Transverse colon (tissue), 4 donors: ENCODE measurements at regions not wholly inside any gene's neighbourhood (a gene's known extent, or its start where the extent isn't known, plus 50 kb on each side); places are given as distances from the start of the nearest gene placed in this dataset.

Source experiments
- DNase-seq: peaks from one replicate; pipeline ENCODE4 v3.0.0-alpha.2; 2019
- H3K27ac ChIP-seq, 4 donors: fragments of 200-600 bp; sonication (generic); 2 replicates each; pipeline ENCODE4 v1.5.1; 2016 to 2018; ENCODE audit warnings: inconsistent platforms in 4 of 4
- H3K27me3 ChIP-seq: fragments of 200-600 bp; sonication (generic); 2 replicates; pipeline ENCODE4 v1.5.1; 2017; ENCODE audit warnings: inconsistent platforms
- H3K36me3 ChIP-seq, 4 donors: fragments of 200-600 bp; sonication (generic); 2 replicates each; pipeline ENCODE4 v1.5.1; 2017 to 2019; ENCODE audit warnings: inconsistent platforms in 4 of 4
- H3K4me1 ChIP-seq, 4 donors: fragments of 200-600 bp; sonication (generic); 2 replicates each; pipeline ENCODE4 v1.5.1; 2017 to 2020; ENCODE audit warnings: inconsistent platforms in 4 of 4
- H3K4me3 ChIP-seq, 4 donors: fragments of 200-600 bp; sonication (generic); 1 replicate in 1 of 4; 2 replicates in 3 of 4; pipeline versions ENCODE4 v1.5.1 to v1.6.1; 2017 to 2019; ENCODE audit warnings: inconsistent platforms in 4 of 4
- H3K9me3 ChIP-seq, 2 donors: fragments of 200-600 bp; sonication (generic); 2 replicates each; pipeline ENCODE4 v1.5.1; 2017 to 2019; ENCODE audit warnings: inconsistent platforms in 2 of 2
- CTCF ChIP-seq, 5 experiments: fragments of 200-600 bp in 3 of 5; fragments of 450-650 bp in 2 of 5; sonication (generic) in 3 of 5; IDR thresholded peaks; 1 replicate in 2 of 5; 2 replicates in 3 of 5; pipeline ENCODE4 v1.5.1; 2016 to 2017; ENCODE audit warnings: antibody characterized with exemption in 5 of 5, inconsistent platforms in 3 of 5, mild to moderate bottlenecking in 2 of 5, moderate library complexity in 1 of 5
- EP300 ChIP-seq: sonication (generic); formaldehyde crosslinking; IDR thresholded peaks from one replicate; pipeline ENCODE4 v1.6.1; 2017; ENCODE audit warnings: antibody characterized with exemption, low read depth
- POLR2A ChIP-seq: fragments of 450-650 bp; IDR thresholded peaks from one replicate; pipeline ENCODE4 v1.6.1; 2016; ENCODE audit warnings: antibody characterized with exemption, mild to moderate bottlenecking, moderate library complexity
- POLR2AphosphoS5 ChIP-seq, 3 donors: sonication (generic); formaldehyde crosslinking; IDR thresholded peaks; one replicate each; pipeline ENCODE4 v1.6.1; 2016; ENCODE audit warnings: antibody characterized with exemption in 3 of 3
- WGBS, 2 donors: methylation state at CpG; one replicate each; pipeline ENCODE4 v1.1.5; 2018; ENCODE audit warnings: low coverage in 1 of 2; 5-methylcytosine and 5-hydroxymethylcytosine counted together
- in situ Hi-C, 4 donors: fragments of 200-750 bp; cut with MboI; loops; one replicate each; pipeline versions ENCODE4 v1.15.0 to v1.15.1; 2017; ENCODE audit warnings: low sequenced_read_pairs in 3 of 4, low pct_ligation_motif_present in 1 of 4, low pct_unique_long_range_greater_than_20kb in 1 of 4
- intact Hi-C: fragments of 100-400 bp; cut with DNase I; formaldehyde crosslinking; loops from one replicate; pipeline ENCODE4 v1.15.1; 2023; ENCODE audit warnings: low total_unique reads

DNA sequence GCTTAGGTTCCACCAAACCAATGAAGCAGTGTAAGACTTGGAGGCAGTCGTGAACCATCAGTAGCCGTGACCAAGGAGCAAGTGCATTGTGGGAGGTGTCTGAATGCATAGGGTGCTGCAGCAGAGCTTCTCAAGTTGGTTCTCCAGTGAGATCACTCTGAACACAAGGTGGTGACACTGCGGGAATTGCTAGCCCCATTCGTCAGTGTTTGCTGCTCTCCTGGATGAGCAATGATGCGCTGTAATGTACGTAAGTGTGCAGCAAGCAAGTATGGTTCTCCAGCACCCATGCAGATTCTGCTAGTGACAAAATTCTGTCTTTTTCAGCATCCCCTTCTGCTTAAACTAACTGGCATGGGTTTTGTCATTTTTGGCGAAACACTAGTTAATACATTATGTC, 97.6 kb upstream of the HTR2A start:
- Histone ChIP-seq H3K4me3 (no peak overlapping the region), H3K9me3 (no peaks in the 10 kb centered on the region), H3K4me1 (no peaks in the 10 kb centered on the region), H3K36me3 (no peaks in the 10 kb centered on the region), H3K27me3 (no peaks in the 10 kb centered on the region), H3K27ac (no peak overlapping the region)
- intact Hi-C loops = no loop called here
- DNase-seq = no peak
- in situ Hi-C loops = no loop called here
- TF ChIP-seq POLR2A (no peak), POLR2AphosphoS5 (IDR thresholded peaks at IDR 0.05) (no peak), EP300 (no peak), CTCF (IDR thresholded peaks at IDR 0.05) (no peak)
- WGBS, 2 donors = 94 to 97% methylated on average over 4 to 7 of the region's 7 CpGs

DNA sequence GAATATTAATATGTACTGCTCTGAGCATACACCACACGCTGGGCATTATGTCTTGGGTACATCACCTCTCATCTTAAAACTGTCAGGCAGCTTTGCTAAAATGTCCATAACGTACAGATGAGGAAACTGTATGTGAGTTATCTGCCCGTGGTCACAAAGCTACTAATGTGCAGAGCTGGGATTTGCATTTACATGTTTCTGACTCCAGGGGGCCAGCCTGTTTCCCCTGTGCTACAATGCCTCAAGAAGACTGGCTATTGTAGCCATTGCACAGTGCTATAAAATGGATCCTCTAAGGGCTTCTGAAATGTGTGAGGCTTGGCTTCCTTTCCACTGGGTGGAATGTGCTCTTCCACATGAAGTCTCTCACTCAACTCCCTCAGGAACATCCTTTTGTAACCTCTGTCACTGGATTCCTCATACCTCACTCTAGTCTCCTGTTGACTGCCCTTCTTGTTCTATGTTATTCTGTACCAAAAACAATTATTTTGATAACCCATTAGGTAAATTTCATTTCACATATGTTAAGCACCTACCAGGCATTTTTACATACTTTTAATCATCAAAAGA, 95.6 kb upstream of the HTR2A start:
- in situ Hi-C loops = no loop called here
- no peaks in the 10 kb centered on the region for H3K27me3 ChIP-seq
- WGBS, 2 donors = 60 to 80% methylated on average over 1 to 3 of the region's 3 CpGs
- TF ChIP-seq CTCF (IDR thresholded peaks at IDR 0.05) = no peak
- no peak for TF ChIP-seq POLR2AphosphoS5 (IDR thresholded peaks at IDR 0.05)
- no peak for TF ChIP-seq POLR2A
- TF ChIP-seq EP300 = no peak
- DNase-seq = no peak
- H3K4me1 ChIP-seq = no peaks in the 10 kb centered on the region
- no peak overlapping the region for H3K27ac ChIP-seq
- intact Hi-C loops = no loop called here
- H3K9me3 ChIP-seq = no peaks in the 10 kb centered on the region
- H3K36me3 ChIP-seq = no peaks in the 10 kb centered on the region
- no peak overlapping the region for H3K4me3 ChIP-seq

DNA sequence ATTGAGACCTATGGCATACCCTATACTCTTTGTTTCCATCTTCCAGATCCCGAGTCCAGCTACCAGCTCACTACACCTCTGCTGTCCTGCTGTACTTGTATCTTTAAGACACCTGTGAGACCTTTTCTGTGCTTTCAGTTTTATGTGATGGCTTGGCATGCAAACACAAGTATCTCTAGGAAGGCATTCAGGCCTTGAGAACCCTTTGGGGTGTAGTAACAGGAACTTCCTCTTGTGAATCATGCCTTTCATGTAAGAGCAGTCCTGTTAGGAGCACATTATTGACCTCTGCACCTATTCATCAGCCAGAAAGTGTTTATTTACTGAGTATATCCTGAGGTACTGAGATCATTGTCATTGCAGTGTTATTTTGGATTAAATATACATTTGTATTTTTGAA, 87.0 kb upstream of the HTR2A start:
- 75 to 83% methylated on average over 1 of the region's 1 CpG for WGBS, 2 donors
- H3K27me3 ChIP-seq = no peaks in the 10 kb centered on the region
- no peaks in the 10 kb centered on the region for H3K9me3 ChIP-seq
- no peaks in the 10 kb centered on the region for H3K4me1 ChIP-seq
- intact Hi-C loops = no loop called here
- H3K4me3 ChIP-seq = no peak overlapping the region
- no peak overlapping the region for H3K27ac ChIP-seq
- in situ Hi-C loops = no loop called here
- H3K36me3 ChIP-seq = no peaks in the 10 kb centered on the region
- TF ChIP-seq CTCF (IDR thresholded peaks at IDR 0.05) (no peak), EP300 (no peak), POLR2AphosphoS5 (IDR thresholded peaks at IDR 0.05) (no peak), POLR2A (no peak)
- DNase-seq = no peak

DNA sequence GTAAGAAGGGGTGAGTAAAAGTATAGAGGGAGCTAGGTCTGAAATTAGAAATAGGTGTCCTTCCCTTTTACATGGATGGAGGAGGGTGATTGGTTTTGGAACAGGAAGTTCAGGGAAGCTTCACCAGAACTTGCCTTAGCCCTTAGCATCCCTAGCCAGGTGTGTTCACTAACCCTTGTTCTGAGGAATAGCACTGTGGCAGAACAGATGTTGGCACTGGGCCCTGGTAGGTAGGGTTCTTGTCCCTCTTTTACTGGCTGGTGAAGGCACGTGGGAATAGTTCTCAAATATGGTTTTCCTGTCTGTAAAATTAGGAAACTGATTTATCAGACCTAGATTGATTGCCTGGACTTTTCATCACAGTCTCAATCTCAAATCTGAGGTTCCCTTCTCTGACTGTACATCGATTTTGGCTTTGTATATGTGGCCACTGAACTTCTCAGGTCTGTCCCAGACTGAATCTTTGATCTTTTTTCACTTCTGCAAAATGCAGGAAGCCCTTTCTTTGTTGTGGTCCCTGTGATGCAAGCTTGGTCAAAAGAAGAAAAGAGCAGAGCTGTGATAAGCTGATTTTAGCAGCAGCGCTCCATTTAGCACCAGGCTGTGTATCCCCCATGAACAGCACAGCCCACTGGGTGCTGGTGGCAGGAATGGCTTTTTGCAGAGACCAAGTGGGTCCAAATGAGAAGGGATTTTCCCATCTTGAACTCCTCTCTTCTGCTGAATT, 86.2 kb upstream of the HTR2A start:
- no peaks in the 10 kb centered on the region for H3K36me3 ChIP-seq
- TF ChIP-seq EP300 (no peak), POLR2A (no peak), POLR2AphosphoS5 (IDR thresholded peaks at IDR 0.05) (no peak), CTCF (IDR thresholded peaks at IDR 0.05) (no peak)
- H3K27me3 ChIP-seq = no peaks in the 10 kb centered on the region
- no peak overlapping the region for H3K27ac ChIP-seq
- in situ Hi-C loops (no loop called here), intact Hi-C loops (no loop called here)
- no peaks in the 10 kb centered on the region for H3K4me1 ChIP-seq
- H3K9me3 ChIP-seq = no peaks in the 10 kb centered on the region
- 42 to 73% methylated on average over 2 to 3 of the region's 3 CpGs for WGBS, 2 donors
- H3K4me3 ChIP-seq = no peak overlapping the region
- DNase-seq = peak; percentile 12
